C4-2B (cell line): ENCODE measurements at regions not wholly inside any gene's neighbourhood (a gene's known extent, or its start where the extent isn't known, plus 50 kb on each side); places are given as distances from the start of the nearest gene placed in this dataset.
"Not testable (repeated sequence)": the region's sequence is repeated elsewhere in the genome, so short reads cannot be mapped to it uniquely, and the experiment has no call there.

Experiments
- H3K27ac ChIP-seq: fragments of 450-650 bp; 2 replicates; pipeline ENCODE4 v1.5.1; 2017
- ZFX ChIP-seq: fragments of 450-650 bp; IDR thresholded peaks from 2 replicates; pipeline ENCODE4 v1.6.1; 2017
- TF ChIP-seq, protein P1 (sequence below): fragments of 450-650 bp; conservative IDR thresholded peaks from 2 replicates; pipeline ENCODE4 v1.5.1; 2017; ENCODE audit warnings: mild to moderate bottlenecking

DNA sequence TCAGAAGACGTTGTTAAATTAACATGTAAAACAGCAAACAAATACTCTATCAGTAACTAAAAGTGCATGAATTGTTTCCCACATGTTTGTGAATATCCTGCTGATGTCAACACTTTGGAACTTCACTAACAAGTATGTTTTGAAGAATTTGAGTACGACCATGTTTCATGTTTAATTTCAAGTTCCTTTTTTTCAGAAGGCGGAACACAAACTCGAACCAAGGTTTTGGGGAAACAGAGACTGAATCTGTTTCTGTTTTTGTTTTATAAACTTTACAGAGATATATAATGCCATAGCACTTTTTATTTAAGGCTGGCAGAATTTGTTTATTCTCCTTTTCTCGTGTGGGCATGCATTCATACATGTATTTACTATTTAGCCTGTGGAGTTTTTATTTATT, 509.3 kb upstream of the CITED2 start:
- H3K27ac ChIP-seq: no peak overlapping the region
- no peak for TF ChIP-seq ZFX
- TF ChIP-seq, protein P1, sequence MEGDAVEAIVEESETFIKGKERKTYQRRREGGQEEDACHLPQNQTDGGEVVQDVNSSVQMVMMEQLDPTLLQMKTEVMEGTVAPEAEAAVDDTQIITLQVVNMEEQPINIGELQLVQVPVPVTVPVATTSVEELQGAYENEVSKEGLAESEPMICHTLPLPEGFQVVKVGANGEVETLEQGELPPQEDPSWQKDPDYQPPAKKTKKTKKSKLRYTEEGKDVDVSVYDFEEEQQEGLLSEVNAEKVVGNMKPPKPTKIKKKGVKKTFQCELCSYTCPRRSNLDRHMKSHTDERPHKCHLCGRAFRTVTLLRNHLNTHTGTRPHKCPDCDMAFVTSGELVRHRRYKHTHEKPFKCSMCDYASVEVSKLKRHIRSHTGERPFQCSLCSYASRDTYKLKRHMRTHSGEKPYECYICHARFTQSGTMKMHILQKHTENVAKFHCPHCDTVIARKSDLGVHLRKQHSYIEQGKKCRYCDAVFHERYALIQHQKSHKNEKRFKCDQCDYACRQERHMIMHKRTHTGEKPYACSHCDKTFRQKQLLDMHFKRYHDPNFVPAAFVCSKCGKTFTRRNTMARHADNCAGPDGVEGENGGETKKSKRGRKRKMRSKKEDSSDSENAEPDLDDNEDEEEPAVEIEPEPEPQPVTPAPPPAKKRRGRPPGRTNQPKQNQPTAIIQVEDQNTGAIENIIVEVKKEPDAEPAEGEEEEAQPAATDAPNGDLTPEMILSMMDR: no peak

DNA sequence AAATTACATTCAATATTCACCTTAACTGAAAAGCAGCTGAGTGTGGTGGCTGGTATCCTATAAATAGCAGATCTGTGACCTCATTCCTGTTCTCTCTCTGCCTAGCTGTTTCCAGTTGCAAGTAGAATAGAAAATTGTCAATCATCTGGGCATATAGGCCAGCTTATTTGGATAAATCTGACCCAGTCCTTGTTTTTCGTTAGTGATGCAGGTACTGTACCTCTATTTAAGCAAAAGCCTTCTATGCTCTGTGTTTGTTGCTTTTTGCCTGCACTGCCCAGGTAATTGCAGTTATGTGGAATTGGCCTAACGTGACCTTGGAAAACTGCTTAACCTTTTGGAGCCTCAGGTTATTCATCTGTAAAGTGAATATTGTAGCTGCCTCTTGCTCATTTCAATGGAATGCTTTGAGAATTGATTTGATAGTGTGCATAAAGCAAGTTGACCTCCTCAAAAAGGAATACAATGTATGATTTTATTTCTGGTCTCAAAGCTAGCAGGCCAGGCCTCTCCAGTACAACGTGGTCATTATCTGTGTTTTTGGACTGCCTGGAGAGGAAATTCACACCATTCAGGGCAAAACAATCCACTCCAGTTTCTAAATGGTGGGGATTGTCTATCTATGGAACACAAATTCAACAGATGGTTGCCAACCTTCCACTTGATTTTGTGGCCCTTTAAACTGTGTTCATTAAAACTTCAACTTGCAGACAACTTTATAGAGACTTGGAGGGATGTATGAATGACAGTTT, 508.7 kb upstream of the CITED2 start:
- no peak for TF ChIP-seq ZFX
- TF ChIP-seq, protein P1: no peak
- H3K27ac ChIP-seq: no peak overlapping the region

GRCh38 chr6:139882234-139882633, 507.8 kb upstream of the CITED2 start:
- H3K27ac ChIP-seq: peak overlapping the region; percentile 31; the same call in 1 of the 2 replicates
- TF ChIP-seq, protein P1: no peak
- no peak for TF ChIP-seq ZFX

DNA sequence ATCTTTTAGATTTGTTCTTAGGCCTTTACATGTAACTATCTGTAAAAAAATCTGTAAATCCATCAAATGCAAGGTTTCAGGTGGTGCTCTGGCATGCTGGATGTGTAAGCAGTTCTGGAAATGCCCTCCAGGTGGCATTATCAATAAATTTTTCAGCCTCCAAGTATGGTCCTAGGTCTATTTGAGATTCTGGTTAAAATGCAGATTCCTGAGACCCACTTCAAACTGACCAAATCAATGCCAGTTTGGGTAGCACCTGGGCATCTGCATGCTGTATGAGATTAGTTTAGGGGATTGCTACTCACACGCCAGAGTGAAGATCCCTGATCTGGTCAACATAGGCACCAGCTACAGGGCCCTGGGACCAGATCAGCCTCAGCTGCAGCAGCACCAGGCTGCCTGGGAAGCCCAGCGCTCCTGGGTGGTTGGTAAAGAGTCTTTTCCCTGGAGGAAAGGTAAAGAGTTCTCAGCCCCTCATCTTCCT, 507.3 kb upstream of the CITED2 start:
- TF ChIP-seq, protein P1: peak; percentile 70
- no peak for TF ChIP-seq ZFX
- peak overlapping the region; percentile 31; the same call in 1 of the 2 replicates for H3K27ac ChIP-seq

- no peak for TF ChIP-seq ZFX
- TF ChIP-seq, protein P1: no peak
- H3K27ac ChIP-seq: no peak overlapping the region
Observed at GRCh38 chr6:139881236-139881635, 506.8 kb upstream of the CITED2 start.

GRCh38 chr6:139879823-139880356, 505.4 kb upstream of the CITED2 start:
- TF ChIP-seq ZFX: no peak
- TF ChIP-seq, protein P1: no peak

GRCh38 chr6:139879241-139879640, 504.8 kb upstream of the CITED2 start:
- H3K27ac ChIP-seq: not testable (repeated sequence)

More at GRCh38 chr6:139879823-139880356, 505.4 kb upstream of the CITED2 start:
- H3K27ac ChIP-seq: no peak overlapping the region
